Neural cell (in vitro differentiated cells): ENCODE measurements at regions not wholly inside any gene's neighbourhood (a gene's known extent, or its start where the extent isn't known, plus 50 kb on each side); places are given as distances from the start of the nearest gene placed in this dataset.

Source experiments
- H2AFZ ChIP-seq: fragments of 200-600, 300-800 bp; sonication (generic), shearing (Covaris generic); 2 replicates; pipeline ENCODE4 v1.6.0; 2014; ENCODE audit warnings: low read depth, mild to moderate bottlenecking, antibody characterized with exemption, low read length, moderate library complexity
- H3F3A ChIP-seq: fragments of 200-600 bp; shearing (Covaris generic); 2 replicates; pipeline ENCODE4 v1.6.1; 2016; ENCODE audit warnings: mild to moderate bottlenecking, moderate library complexity, mixed read lengths, antibody characterized with exemption, low read length; ENCODE audit not compliant: insufficient read depth, poor library complexity, severe bottlenecking
- H3K27ac ChIP-seq: fragments of 200-600, 300-800 bp; sonication (generic), shearing (Covaris generic); 2 replicates; pipeline ENCODE4 v1.5.1; 2014; ENCODE audit warnings: mild to moderate bottlenecking, low read length, moderate library complexity
- H3K27me3 ChIP-seq: fragments of 300-800, 200-600 bp; sonication (generic), shearing (Covaris generic); 2 replicates; pipeline ENCODE4 v1.6.0; 2014; ENCODE audit warnings: mild to moderate bottlenecking, low read depth, low read length, moderate library complexity; ENCODE audit not compliant: insufficient read depth
- H3K36me3 ChIP-seq: fragments of 300-800, 200-600 bp; sonication (generic), shearing (Covaris generic); 2 replicates; pipeline ENCODE4 v1.5.1; 2014; ENCODE audit warnings: mild to moderate bottlenecking, antibody characterized with exemption, low read length, moderate library complexity; ENCODE audit not compliant: insufficient read depth
- H3K4me2 ChIP-seq: fragments of 300-800, 200-600 bp; sonication (generic), shearing (Covaris generic); 2 replicates; pipeline ENCODE4 v1.6.0; 2014; ENCODE audit warnings: mild to moderate bottlenecking, low read length
- H3K4me3 ChIP-seq: fragments of 300-800, 200-600 bp; sonication (generic), shearing (Covaris generic); 2 replicates; pipeline ENCODE4 v1.5.1; 2014; ENCODE audit warnings: mild to moderate bottlenecking, low read length, moderate library complexity
- H3K79me2 ChIP-seq: fragments of 200-600 bp; shearing (Covaris generic); replicated peaks from 2 replicates; pipeline ENCODE4 v1.6.0; 2014; ENCODE audit warnings: mild to moderate bottlenecking, low read length, moderate library complexity; ENCODE audit not compliant: insufficient read depth
- H3K9ac ChIP-seq: fragments of 300-800, 200-600 bp; sonication (generic), shearing (Covaris generic); 2 replicates; pipeline ENCODE4 v1.6.1; 2016; ENCODE audit warnings: mild to moderate bottlenecking, low read length, mixed read lengths
- H3K9me2 ChIP-seq: fragments of 200-600 bp; shearing (Covaris generic); 2 replicates; pipeline ENCODE4 v1.6.1; 2016; ENCODE audit warnings: mild to moderate bottlenecking, low read length, mixed read lengths; ENCODE audit not compliant: insufficient read depth
- H3K9me3 ChIP-seq: fragments of 200-600, 300-800 bp; sonication (generic), shearing (Covaris generic); 2 replicates; pipeline ENCODE4 v1.6.1; 2016; ENCODE audit warnings: mild to moderate bottlenecking, mixed run types, low read length, moderate library complexity, mixed read lengths
- H4K20me1 ChIP-seq: fragments of 200-600 bp; shearing (Covaris generic); 2 replicates; pipeline ENCODE4 v1.6.1; 2016; ENCODE audit warnings: mild to moderate bottlenecking, mixed run types; ENCODE audit not compliant: insufficient read depth
- CTCF ChIP-seq: fragments of 450-650 bp; IDR thresholded peaks from 2 replicates; pipeline ENCODE4 v1.5.1; 2014; ENCODE audit warnings: antibody characterized with exemption, mild to moderate bottlenecking, moderate library complexity; ENCODE audit not compliant: poor library complexity, severe bottlenecking
- EP300 ChIP-seq: fragments of 450-650 bp; conservative IDR thresholded peaks from 2 replicates; pipeline ENCODE4 v1.6.1; 2014; ENCODE audit warnings: antibody characterized with exemption, mild to moderate bottlenecking, moderate library complexity; ENCODE audit not compliant: poor library complexity, severe bottlenecking
- EZH2 ChIP-seq: fragments of 200-600, 300-800 bp; shearing (Covaris generic), sonication (generic); IDR thresholded peaks from 2 replicates; pipeline ENCODE4 v1.6.1; 2014; ENCODE audit warnings: antibody characterized with exemption, low read length, borderline replicate concordance, mild to moderate bottlenecking; ENCODE audit not compliant: insufficient read depth, poor library complexity, severe bottlenecking
- MXI1 ChIP-seq: fragments of 450-650 bp; conservative IDR thresholded peaks from 2 replicates; pipeline ENCODE4 v1.6.1; 2014; ENCODE audit warnings: antibody characterized with exemption, mild to moderate bottlenecking; ENCODE audit not compliant: poor library complexity, severe bottlenecking
- POLR2AphosphoS5 ChIP-seq: IDR thresholded peaks from 2 replicates; pipeline ENCODE4 v1.6.1; 2012
- RAD21 ChIP-seq: fragments of 450-650 bp; conservative IDR thresholded peaks from 2 replicates; pipeline ENCODE4 v1.6.1; 2014; ENCODE audit warnings: antibody characterized with exemption, mild to moderate bottlenecking, moderate library complexity
- REST ChIP-seq: IDR thresholded peaks from 2 replicates; pipeline ENCODE4 v1.6.1; 2012; ENCODE audit warnings: borderline replicate concordance
- SMC3 ChIP-seq: fragments of 450-650 bp; conservative IDR thresholded peaks from 2 replicates; pipeline ENCODE4 v1.6.1; 2014; ENCODE audit warnings: antibody characterized with exemption, mild to moderate bottlenecking, moderate library complexity; ENCODE audit not compliant: poor library complexity
- TAF1 ChIP-seq: IDR thresholded peaks from 2 replicates; pipeline ENCODE4 v1.6.1; 2012; ENCODE audit warnings: low read depth

- H2AFZ ChIP-seq: no peak overlapping the region
- no peaks in the 10 kb centered on the region for H3F3A ChIP-seq
- no peak overlapping the region for H3K4me3 ChIP-seq
- H3K9ac ChIP-seq: no peak overlapping the region
- H3K27me3 ChIP-seq: no peaks in the 10 kb centered on the region
- no peaks in the 10 kb centered on the region for H3K9me3 ChIP-seq
- no peaks in the 10 kb centered on the region for H3K79me2 ChIP-seq
- no peaks in the 10 kb centered on the region for H3K9me2 ChIP-seq
- no peak overlapping the region for H3K27ac ChIP-seq
- TF ChIP-seq SMC3: no peak
- no peak for TF ChIP-seq MXI1
- TF ChIP-seq CTCF: no peak
- TF ChIP-seq EP300: no peak
- no peak for TF ChIP-seq TAF1
- TF ChIP-seq POLR2AphosphoS5: no peak
- TF ChIP-seq REST: no peak
- TF ChIP-seq RAD21: no peak
- TF ChIP-seq EZH2: no peak
- H3K36me3 ChIP-seq: no peaks in the 10 kb centered on the region
- no peak overlapping the region for H3K4me2 ChIP-seq
- no peaks in the 10 kb centered on the region for H4K20me1 ChIP-seq
These were observed 1257.8 kb upstream of the NRXN1 start for GRCh38 chr2:52289741-52290140.

GRCh38 chr2:52288596-52288995 lies 1256.7 kb upstream of the NRXN1 start:
- Histone ChIP-seq H3K27ac (no peak overlapping the region), H3K9ac (no peak overlapping the region), H3K4me3 (no peak overlapping the region), H3K79me2 (no peaks in the 10 kb centered on the region), H4K20me1 (no peaks in the 10 kb centered on the region), H3K27me3 (no peaks in the 10 kb centered on the region), H2AFZ (no peak overlapping the region), H3F3A (no peaks in the 10 kb centered on the region), H3K36me3 (no peaks in the 10 kb centered on the region), H3K4me2 (no peak overlapping the region), H3K9me2 (no peaks in the 10 kb centered on the region), H3K9me3 (no peaks in the 10 kb centered on the region)
- TF ChIP-seq MXI1: no peak
- no peak for TF ChIP-seq RAD21
- TF ChIP-seq EZH2: no peak
- no peak for TF ChIP-seq TAF1
- TF ChIP-seq REST: no peak
- TF ChIP-seq EP300: no peak
